ENCODE measurements at regions not wholly inside any gene's neighbourhood (a gene's known extent, or its start where the extent isn't known, plus 50 kb on each side); places are given as distances from the start of the nearest gene placed in this dataset.
"Not testable (repeated sequence)": the region's sequence is repeated elsewhere in the genome, so short reads cannot be mapped to it uniquely, and the experiment has no call there.

DNA sequence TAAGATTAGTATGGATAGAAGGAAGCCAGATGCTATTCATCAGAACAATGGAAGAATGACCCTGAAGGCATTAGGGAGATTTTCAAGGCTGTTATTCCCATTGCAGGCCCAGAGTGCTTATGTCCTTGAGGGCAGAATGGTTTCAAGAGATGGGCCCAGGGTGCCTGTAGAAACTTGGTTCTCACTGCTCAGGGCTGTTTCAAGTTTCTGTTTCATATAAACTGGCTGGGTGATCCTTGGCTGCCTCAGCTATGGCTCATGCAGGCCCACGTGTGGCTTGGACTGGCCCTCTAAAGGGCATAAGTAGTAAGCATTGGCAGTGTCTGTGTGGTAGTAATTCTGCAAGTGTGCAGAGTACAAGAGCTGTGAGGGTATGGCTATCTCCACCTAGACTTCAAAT lies 540.9 kb upstream of the MAN1A1 start:
- peak in 1 of 3 donors; percentile 7 for DNase-seq

DNA sequence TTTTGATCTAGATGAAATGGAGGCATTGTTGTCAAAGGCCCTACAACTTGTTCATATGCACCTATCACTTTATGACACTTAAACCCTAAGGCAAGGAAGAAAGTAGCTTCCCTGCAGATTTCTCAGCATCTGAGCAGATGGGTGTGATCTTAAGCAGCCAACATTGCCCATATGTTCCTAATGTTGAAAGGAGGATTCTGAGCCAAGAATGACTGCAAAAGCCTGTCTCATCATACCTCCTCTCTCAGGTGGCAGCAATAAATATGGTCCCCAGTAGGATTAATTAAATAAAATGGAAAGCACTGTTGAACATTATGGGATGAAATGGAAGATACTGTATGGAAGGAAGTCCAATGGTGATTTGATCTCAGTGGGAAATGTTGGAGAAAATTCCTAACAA lies 538.1 kb upstream of the MAN1A1 start:
- DNase-seq, result no peak

DNA sequence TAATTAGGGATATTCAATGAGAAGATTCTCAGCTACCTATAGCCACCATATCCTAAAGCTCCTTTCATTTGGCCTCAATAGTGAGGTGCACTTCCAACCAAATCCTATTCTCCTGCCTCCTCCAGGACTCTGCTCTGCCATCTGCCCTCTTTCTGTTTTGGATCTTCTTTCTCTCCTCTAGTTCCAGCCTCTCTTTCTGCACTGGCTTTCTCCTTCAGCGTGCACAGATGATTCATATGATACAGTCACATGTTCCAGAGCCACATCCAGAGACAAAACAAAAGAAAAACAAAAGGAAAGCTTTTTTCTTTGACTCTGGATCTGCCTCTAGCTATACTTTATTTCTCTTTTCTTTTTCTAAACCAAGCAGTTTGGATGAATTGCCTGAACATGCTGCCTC lies 531.9 kb upstream of the MAN1A1 start:
- peak; percentile 2 to 21 (median 8) for DNase-seq

DNA sequence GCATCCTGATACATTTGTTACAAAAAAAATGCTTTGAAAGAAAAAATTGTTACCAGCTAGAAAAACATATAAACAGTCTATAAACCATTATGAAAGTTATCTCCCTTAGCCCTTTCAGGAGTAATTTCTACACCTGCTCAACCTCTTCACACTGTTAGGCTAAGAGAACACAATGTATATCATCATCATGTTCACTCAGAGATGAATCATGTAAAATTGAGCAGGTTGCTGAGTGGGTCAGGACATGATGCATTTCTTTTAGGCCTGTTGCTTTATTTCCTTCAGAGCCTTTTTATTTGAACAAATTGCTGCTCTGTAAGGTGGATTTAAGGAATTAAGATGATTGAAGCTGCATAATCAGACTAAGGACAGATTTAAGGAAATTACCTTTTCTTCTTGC lies 531.3 kb upstream of the MAN1A1 start:
- DNase-seq, result no peak

DNA sequence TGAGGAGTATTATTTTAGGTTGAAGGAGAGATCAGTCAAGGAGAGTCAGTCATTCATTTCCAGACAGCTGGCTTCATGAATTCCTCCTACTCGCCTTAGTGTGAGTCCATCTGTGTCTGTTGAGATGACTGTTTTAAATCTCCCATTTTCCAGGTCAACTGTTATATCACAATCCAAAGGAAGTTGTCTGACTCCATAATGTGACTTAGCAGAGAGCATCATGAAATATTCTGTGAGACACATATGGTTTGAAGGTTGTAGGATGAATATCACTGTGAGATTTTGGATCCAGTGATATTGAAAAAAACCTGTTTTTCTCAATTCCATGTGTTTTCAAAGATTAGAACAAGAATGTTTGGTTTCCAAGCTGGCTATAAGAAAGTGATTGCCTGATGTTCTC lies 530.2 kb upstream of the MAN1A1 start:
- DNase-seq, result no peak

DNA sequence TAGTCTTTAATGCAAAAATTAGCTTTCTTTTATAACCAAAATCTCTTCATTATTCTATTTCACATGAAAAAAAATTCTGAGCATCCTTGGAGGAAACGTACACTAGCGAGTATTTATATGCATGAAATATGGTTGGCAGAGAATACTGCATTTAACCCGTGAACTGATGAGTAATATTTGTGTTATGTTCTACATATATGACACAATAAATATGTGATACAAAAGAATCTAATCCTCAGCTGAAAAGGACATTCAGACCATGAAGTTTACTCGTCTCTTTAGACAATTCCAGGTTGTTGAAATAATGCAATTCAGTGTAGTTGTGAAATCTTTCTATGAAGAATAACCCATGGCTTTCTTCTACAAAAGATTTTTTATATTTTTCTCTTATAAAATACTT lies 524.8 kb upstream of the MAN1A1 start:
- DNase-seq, result no peak

DNA sequence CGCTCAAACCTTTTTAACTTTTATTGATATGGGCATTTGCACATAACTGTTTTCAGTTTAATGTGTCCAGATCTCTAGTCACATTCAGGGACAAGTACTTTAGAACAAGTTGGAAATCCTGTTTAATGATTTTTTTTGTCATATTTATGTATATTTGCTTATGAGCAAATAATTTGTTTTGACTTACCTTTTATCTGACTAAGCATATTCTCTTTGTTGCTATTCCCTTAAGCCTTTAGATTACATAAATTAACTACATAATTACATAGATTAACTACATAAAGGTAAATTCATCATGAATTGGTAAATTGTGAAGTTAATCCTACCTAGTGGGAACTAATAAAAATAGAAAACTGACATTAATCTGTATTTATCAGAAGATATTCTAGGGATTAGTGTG lies 523.5 kb upstream of the MAN1A1 start:
- DNase-seq, result no peak

DNA sequence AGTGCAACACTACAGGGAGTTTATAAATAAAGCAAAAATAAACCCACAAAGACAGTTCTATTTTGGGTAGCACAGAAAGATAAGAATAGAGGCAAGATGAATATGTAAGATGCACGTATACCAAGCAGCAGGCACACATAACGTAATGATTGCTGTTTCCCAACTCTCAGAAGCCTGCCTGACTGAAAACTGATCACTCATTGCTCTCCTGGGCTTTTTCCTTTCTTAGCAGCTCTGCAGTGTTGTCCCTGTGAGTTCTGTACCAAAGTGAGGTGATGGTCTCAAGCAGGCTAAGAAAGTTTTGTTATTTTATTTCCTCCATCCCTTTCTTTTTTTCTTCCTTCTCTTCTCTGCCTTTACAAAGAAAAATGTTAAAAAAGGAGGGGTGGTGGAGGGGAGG lies 522.0 kb upstream of the MAN1A1 start:
- no peak for DNase-seq

DNA sequence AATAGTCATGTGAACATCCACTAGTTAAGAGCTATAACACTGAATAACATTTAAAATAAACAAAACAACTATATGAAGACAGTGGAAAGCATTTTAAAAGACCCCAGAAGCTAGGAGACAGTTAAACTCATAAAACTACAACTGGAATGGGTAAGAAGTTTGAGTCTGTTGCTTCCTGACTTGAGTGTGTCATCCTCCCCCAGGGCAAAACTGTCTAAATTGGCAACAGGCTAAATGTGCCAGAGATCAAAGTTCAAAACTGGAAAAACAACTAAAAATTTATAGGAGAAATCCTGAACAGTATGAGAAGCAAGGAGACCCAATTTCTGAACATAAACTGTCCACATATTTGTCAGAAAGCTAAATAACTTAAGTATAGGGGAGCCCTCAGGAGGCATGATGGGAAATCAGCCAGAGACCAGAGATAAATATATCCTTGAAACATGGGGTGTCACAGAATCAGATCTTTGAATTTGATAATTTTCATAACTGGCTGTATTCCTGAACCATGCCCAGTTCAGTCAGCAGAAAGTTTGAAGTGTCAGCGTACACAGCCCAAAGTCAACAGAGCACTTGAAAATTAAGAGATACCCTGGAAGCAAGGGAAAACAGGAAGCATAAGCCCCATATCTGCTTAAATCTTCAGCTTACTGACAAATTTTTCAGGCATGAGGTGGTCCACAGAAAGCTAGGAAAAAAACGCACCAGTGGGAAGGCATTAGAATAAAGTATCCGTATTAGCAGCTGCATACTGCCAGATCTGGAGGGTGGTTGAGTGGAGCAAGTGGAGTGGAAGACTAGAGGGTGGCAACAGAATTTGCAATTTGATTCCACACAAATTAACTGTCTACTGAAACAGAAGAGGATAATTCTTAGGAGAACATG lies 516.1 kb upstream of the MAN1A1 start:
- no peak for DNase-seq

DNA sequence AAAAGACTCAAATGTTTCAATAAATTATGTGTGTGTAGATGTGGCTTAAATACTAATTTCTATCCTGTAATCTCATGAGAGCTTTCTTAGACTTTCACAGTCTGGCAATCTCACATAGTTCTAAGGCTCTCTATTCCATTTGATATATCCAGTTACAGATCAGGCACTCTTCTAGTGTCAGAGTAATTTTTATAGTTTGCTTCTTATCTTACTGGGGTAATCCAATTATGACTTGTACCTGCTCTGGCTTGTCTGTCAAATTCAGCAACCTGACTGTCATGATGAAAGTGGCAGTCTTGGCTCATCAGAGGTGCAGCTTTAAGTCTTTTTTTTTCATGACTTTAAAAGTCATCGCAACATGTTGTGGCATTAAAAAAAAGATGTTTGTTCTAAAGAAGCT lies 513.2 kb upstream of the MAN1A1 start:
- no peak for DNase-seq

DNA sequence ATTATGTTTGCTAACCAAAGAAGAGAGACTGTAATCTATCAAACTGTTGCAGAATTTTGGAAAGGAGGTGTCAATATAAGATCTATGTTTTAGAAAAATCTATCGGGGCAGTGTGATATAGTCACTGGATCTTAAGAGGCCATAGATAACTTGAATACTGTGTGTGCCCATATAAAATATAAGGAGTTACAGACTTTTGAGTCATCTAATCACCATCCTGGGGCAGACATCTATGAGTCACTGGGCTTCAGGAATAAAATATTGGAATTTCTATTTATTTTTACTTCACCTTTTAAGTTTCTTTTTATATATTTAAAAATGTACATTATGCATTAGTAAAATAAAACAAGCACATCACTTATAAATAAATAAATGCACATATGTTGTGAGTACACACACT lies 509.3 kb upstream of the MAN1A1 start:
- no peak for DNase-seq

DNA sequence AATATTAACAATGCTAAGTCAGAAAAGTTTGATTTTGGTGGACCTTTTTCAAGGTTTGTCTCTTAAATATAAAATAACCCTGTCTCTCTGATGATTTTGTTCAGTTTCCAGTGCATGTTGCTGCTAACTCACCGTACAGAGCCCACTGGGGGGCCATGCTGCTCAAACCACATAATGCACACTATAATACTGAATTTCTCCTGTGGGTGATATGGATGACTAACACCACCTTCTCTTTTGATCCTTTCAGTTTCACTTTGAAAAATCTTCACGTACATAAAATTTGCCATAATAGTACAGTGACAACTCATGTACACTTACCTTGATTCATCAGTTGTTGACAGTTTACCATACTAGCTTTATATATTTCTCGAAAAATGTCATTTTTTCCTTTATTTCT lies 506.6 kb upstream of the MAN1A1 start:
- no peak for DNase-seq

DNA sequence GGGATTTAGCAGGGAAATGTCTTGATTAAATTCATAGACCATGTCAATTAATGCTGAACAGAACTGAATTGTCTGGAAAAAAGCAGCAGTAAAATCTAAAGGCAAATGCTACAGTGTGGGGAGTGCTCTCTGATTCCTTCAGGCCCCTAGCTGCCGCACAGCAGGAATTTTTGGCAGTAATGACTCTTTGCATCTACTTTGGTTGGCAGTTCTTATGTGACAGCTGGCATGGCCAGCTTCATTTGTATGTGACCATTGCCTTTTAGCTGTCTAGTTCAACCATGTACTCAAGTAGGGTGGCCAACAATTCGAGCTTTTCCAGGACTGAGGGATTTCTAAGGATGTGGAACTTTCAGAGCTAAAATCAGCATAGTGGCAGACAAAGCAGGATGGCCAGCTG lies 499.1 kb upstream of the MAN1A1 start:
- peak; percentile 11 to 31 (median 13) for DNase-seq

DNA sequence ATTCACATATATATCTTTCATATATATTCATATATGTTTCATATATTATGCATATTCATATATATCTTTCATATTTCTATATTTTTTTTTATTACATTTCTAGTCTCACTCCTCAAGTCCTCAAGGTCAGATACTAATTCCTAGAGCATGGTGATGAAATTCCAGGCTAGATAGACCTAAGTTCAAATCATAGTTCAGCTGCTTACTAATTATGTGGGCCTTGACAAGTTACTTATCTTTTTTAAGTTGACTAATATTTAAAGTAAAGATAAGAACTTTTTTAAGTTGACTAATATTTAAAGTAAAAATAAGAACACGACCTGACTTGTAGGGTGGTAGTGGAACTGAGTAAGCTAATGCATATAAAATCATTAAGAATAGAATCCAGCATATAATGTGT lies 495.6 kb upstream of the MAN1A1 start:
- no peak for DNase-seq

DNA sequence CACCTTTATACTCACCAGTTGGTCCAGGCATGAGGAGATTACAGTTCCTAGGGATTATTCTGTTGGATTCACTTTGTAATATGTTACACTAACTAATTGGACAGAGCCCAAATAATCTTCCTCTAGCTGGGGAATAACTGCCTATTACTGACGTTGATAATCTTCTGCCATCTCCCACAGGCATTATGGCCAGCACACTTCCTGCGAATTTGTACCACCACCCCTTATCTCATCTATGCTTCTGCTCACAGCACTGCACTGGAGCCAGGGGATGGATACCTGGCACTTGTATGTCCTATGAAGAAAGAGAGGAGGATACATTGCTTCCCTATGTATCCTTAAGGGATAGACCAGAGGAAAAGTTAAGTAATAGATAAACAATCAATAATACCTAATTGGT lies 494.8 kb upstream of the MAN1A1 start:
- DNase-seq, result no peak

DNA sequence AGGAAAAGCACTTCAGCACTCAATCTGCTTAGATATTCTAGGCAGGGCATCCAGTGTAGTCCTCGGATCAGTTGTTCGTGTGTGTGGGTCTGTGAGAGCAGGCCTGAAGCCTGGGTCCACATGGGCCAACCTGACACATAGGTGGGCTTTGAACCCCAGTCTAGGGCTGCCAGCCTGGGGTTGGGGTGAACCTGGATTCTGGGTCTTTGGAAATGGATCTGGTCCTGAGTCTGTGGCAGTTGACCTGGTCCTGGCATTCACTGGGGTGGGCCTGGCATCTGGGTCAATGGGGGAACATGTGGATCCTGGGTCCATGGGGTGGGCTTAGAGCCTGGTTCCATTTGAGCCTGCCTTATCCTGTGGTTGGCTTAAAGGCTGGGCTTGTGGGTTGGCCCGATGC lies 492.6 kb upstream of the MAN1A1 start:
- DNase-seq, result no peak

DNA sequence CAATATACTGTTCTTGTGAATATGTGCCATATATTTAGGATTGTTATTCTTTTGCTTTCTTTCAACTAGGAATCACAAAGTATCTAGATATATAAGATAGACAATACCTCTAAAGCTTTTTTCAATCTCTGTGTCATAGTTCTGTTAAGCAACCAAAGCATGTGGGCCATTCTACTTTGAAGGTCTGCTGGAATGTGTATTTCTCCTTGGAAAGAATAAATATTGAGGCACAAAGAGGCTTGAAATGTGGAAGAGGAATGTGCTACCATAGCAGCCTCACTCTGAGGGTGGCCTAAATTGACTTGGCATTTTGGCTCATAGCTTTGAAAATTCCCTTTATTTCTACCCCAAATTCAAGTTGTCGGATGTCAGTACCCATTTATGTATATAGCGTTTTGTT lies 488.5 kb upstream of the MAN1A1 start:
- DNase-seq, result no peak

DNA sequence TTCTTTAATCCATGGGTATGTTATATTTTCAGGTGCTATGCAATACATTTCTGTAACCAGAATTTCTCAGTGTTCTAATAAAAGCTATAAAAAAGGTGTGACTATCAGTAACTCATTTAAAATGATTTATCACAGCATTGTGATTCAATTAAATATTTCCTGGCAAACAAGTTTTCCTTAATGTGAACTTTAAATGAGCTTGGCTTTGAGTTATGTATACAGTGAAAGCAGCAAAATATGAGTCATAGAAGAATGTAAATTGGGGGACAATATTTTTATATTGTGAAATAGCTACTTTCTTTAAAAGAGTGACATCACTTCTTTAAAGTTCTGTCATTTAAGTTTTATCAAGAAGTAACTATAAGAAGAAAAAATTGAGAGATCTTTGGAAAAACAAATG lies 484.9 kb upstream of the MAN1A1 start:
- DNase-seq, result no peak

DNA sequence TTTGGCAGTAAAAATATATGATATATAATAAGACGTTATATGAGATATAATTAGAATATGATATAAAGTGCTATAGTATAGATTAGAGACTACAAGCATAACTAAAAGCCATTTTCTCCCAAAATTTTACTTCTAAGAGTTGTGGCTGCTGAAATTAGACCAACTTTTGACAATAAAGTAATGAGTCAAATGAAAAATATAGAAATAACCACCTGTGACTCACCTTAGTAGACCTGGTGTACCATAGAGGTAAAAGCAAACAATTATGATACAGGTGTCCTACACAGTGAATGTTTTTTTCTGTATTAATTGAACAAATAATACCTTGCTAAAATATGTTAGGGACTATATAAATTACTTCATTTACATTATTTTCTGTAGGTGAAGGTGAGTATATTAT lies 482.9 kb upstream of the MAN1A1 start:
- no peak for DNase-seq

DNA sequence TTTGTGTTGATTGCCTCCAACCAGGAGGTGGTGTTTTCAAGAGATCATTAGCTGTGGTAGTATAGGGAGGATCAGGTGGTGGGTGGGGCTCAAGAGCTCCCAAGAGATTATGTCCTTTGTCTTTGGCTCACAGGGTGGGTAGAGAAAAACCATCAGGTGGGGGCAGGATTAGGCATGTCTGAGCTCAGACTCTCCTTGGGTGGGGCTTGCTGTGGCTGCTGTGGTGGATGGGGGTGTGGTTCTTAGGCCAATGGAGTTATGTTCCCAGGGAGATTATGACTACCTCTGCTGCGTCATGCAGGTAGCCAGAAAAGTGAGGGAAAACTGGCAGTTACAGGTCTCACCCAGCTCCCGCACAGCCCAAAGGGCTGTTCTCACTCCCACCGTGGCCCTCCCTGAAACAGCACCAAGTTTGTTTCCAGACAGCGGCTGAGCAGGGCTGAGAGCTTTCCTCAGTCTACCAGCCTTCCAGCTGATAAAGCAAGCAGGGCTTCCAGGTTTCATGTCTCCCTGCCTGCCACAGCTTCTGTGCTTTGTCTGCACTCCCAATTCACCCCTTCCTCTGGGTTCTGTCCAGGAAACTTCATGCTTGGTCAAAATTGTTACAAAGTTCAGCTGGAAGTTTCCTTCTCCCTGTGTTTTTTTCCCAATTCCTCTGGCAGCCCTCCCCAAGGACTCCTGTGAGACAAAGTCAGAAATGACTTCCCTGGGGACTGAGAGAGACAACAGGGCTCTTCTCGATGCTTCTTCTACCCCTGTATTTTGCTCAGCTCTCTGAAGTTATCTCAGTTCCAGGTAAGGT lies 481.1 kb upstream of the MAN1A1 start:
- no peak for DNase-seq

DNA sequence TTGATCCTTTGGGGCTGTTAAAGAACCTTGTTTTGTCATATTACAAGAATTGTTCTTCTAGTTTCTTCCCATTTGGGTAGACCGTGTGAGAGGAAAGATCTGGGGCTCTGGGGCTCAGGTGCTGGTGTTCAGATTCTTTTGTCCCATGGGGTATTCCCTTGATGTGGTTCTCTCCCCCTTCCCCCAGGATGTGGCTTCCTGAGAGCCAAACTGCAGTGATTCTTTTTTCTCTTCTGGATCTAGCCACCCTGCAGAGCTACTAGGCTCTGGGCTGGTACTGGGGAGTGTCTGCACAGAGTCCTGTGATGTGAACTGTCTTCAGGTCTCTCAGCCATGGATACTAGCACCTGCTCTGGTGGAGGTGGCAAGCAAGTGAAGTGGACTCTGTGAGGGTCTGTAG lies 480.5 kb upstream of the MAN1A1 start:
- DNase-seq, result no peak

DNA sequence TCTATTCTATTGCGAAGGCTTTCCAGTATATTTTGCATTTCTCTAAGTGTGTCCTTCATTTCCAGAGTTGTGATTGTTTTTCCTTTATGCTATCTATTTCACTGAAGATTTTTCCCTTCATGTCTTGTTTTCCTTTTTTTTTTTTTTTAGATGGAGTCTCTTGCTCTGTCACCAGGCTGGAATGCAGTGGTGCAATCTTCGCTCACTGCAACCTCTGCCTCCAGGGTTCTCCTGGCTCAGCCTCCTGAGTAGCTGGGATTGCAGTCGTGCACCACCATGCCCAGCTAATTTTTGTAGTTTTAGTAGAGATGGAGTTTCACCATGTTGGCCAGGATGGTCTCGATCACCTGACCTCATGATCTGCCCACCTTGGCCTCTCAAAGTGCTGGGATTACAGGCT lies 479.9 kb upstream of the MAN1A1 start:
- DNase-seq, result not testable (repeated sequence)

DNA sequence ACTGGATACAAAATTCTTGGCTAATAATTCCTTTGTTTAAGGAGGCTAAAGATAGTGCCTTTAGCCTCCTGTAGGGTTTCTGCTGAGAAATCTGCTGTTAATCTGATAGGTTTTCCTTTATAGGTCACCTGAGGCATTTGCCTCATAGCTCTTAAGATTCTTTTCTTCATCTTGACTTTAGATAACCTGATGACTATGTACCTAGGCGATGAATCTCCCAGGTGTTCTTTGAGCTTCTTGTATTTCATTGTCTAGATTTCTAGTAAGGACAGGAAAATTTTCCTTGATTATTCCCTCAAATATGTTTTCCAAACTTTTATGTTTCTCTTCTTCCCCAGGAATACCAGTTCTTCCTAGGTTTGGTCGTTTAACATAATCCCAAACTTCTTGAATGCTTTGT lies 479.4 kb upstream of the MAN1A1 start:
- no peak for DNase-seq

Measured in muscle of back (tissue), 3 donors.